ENCODE measurements at regions not wholly inside any gene's neighbourhood (a gene's known extent, or its start where the extent isn't known, plus 50 kb on each side); places are given as distances from the start of the nearest gene placed in this dataset.

DNA sequence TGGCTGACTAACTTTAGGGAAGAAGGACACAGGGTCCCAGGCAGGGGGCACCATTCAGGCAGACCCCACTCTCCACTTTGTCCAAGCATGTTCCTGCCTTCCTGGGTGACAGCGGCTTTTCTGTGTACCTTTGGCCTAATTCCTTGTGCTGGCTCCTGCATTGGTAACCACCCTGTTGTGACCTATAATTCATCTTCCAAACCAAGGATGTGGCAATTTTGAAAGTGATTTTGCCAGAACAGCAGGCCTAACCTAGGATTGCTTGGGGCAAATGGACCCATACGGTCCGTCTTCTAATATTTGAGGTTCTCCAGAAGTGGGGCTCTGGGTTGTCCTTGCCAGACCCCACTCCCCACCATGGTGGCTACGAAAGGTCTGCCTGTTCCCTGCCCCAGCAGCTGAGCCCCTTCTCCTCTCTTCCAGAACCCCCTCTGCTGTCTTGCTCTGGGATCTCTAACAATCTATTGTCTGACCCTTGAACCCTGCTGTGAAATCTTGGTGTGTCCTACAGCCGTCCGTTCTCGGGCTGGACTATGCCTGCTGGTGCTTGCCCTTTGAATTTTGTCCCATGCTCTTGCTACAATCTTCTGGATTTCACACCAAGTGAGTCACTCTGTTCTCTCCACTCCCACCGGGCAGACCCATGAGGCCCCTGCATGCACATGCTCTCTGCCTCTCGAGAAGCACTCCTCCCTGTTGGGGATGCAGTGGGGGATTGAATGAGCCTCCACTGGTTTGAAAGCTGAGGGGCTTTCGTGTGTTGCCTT, 316.0 kb downstream of the CXCL12 start:
- TF ChIP-seq CTCF (IDR thresholded peaks at IDR 0.05) (no peak), POLR2A (IDR thresholded peaks at IDR 0.05) (no peak)

Measured in transverse colon (tissue), 3 donors.